Astrocyte of the cerebellum (primary cell): ENCODE measurements at regions not wholly inside any gene's neighbourhood (a gene's known extent, or its start where the extent isn't known, plus 50 kb on each side); places are given as distances from the start of the nearest gene placed in this dataset.
"Not testable (repeated sequence)": the region's sequence is repeated elsewhere in the genome, so short reads cannot be mapped to it uniquely, and the experiment has no call there.

ENCODE experiments used
- DNase-seq: peaks from one replicate; pipeline ENCODE4 v3.0.0-alpha.2; 2011; ENCODE audit warnings: low read depth
- H3K4me3 ChIP-seq: 2 replicates; pipeline ENCODE4 v1.5.1; 2011; ENCODE audit warnings: mild to moderate bottlenecking, low read depth, low read length, moderate library complexity
- in situ Hi-C: cut with HindIII; loops from 2 replicates; pipeline ENCODE4 v1.10.0; 2017; ENCODE audit warnings: low sequenced_read_pairs
- TF ChIP-seq, protein P1 (sequence below): IDR thresholded peaks from 2 replicates; pipeline ENCODE4 v1.5.1; 2012; ENCODE audit warnings: low read length, low read depth, moderate library complexity, mild to moderate bottlenecking; ENCODE audit errors: missing control alignments

DNA sequence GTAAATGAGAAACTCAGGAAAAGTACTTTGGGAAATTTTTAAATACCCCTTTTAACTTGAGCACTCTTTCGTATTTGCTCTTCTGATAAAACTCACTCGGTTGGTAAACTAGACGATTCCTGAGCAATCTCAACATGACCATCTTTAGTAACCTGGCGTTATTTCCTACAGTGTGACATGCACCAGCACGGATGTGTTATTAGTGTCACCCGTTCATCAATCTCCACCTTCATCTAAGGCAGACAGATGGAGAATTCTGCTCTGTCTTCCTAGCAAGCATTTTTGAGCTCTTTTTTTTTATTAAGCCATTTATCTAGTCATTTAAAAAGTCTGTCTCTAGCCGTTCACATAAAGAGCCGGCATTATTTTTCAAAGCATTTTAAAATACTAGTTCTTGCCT lies 155.2 kb downstream of the DISP1 start:
- TF ChIP-seq, protein P1, sequence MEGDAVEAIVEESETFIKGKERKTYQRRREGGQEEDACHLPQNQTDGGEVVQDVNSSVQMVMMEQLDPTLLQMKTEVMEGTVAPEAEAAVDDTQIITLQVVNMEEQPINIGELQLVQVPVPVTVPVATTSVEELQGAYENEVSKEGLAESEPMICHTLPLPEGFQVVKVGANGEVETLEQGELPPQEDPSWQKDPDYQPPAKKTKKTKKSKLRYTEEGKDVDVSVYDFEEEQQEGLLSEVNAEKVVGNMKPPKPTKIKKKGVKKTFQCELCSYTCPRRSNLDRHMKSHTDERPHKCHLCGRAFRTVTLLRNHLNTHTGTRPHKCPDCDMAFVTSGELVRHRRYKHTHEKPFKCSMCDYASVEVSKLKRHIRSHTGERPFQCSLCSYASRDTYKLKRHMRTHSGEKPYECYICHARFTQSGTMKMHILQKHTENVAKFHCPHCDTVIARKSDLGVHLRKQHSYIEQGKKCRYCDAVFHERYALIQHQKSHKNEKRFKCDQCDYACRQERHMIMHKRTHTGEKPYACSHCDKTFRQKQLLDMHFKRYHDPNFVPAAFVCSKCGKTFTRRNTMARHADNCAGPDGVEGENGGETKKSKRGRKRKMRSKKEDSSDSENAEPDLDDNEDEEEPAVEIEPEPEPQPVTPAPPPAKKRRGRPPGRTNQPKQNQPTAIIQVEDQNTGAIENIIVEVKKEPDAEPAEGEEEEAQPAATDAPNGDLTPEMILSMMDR: no peak
- no peak overlapping the region for H3K4me3 ChIP-seq
- in situ Hi-C loops: no loop called here
- no peak for DNase-seq

DNA sequence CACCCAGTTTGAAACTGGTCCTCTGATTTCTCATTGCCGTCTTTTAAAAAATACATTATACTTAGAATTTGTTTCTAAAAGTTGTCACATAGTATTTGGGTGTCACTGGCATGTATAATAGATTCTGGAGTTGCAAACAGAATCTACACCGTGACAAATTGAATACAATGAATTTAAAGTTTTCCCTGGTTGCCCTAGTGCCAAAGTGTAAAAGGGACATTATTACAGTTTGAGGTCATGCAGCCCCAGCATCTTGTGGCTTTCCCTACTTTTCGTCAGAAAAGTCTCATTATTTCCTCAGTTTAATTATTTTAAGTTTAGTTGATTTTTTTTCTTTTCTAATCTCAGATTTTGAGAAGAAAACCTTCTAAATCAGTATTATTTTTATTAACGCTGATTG lies 155.9 kb downstream of the DISP1 start:
- no peak overlapping the region for H3K4me3 ChIP-seq
- TF ChIP-seq, protein P1: no peak
- DNase-seq: no peak
- in situ Hi-C loops: no loop called here

DNA sequence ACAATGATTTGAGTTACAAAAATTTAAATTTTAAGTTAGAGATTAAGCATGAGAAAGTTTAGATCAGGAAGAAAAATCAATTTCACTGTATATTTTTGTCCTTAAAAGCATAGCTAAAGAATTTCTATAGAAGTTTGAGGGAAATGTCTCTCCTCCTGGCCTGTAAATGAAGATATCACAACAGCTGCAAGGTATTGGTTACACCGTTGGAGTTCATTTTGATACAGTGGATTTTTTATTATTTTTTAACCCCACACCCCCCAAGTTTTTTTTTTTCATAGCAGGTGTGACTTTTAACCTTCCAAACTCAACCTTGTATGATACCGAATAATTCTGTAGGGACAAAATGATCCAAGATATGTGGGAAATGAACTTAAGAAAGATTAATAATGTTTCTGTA lies 156.3 kb downstream of the DISP1 start:
- TF ChIP-seq, protein P1: no peak
- no peak overlapping the region for H3K4me3 ChIP-seq
- DNase-seq: no peak
- in situ Hi-C loops: no loop called here

DNA sequence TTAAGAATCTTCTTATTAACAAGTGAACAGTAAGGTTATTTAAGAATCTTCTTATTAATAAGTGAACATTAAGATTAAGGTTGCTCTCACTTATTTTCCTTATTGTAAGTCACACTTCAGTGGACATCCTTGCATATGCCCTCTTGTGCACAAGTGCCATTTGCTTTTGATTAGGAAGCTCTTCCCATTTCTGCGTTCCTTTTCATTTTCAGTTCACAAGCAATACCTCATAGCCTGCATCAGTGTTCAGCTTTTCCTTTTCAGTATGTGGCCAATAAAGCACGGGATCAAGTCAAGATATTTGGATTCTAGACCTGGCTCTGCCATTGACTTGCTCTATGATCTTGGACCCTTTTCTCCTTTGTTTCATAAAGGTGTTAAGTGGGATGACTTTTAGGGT lies 158.7 kb downstream of the DISP1 start:
- in situ Hi-C loops: no loop called here
- no peak overlapping the region for H3K4me3 ChIP-seq
- no peak for DNase-seq
- TF ChIP-seq, protein P1: no peak

DNA sequence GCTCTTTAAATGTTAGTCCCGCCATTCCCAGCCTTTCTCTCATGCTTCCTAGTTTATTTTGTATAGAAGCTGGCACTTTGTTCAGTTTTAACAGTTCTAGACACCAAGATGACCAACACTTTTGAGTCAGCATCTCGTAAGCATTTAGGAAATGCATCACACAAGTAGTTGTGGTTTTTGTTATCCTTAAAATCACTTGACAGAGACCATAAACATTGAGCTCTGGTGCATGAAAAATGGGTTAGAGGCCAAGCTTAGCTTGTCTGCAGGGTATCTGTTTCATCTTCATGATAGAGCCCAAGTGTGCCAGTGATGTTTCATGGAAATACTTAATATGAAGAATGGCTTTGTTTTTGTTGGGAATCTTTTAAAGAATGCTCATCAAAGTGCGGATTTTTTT lies 159.7 kb downstream of the DISP1 start:
- TF ChIP-seq, protein P1: no peak
- peak; percentile 70 for DNase-seq
- in situ Hi-C loops: no loop called here
- no peak overlapping the region for H3K4me3 ChIP-seq

DNA sequence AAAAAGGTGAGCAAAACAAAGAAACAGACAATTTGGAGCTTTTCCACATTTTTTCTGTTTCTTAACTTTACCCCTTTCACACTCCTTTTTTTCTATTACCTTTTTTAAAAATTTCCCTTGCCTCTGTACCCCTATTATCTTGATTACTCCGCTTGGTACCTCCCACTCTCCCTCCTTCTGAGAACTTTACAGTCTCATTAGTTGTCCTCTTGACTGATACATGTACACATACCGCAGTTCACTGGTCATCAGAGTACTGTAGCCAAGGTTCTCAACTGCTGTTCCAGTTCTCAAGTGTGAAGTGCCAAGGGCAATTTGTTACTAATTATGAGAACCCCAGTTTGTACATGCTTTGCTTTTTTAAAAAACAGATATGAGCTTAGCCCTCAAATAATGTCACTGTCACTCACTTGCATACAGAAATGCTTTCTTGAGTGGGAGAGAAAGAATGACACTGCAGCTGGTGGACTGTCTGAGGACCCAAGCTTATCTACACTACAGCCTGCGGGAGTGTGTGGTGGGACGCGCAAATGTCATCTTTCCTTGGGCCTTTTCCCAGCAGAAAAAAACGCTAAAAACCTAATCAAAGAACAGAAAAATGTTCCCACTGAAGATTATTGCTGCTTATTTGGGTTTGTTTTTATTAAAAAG lies 160.8 kb downstream of the DISP1 start:
- TF ChIP-seq, protein P1: no peak
- DNase-seq: no peak
- in situ Hi-C loops: no loop called here
- no peak overlapping the region for H3K4me3 ChIP-seq

DNA sequence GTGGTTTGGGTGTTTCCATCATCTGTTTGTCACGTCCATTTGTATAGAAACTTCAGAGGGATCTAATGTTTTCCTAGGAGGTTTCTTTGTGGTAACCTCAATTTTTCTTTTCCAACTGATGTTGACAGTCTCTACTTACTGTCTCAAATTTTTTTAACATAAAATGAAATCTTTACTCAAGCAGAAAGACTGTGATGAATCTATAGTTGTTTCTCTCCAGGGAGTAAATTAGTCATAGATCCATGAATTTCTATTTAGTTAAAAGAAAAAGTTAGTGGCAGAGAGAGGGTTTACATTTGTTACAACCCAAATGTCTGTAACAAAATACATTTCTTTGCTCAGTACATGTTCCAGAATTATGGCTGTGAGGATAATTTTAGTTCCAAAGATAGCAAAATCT lies 161.6 kb downstream of the DISP1 start:
- H3K4me3 ChIP-seq: no peak overlapping the region
- in situ Hi-C loops: no loop called here
- TF ChIP-seq, protein P1: no peak
- DNase-seq: no peak

DNA sequence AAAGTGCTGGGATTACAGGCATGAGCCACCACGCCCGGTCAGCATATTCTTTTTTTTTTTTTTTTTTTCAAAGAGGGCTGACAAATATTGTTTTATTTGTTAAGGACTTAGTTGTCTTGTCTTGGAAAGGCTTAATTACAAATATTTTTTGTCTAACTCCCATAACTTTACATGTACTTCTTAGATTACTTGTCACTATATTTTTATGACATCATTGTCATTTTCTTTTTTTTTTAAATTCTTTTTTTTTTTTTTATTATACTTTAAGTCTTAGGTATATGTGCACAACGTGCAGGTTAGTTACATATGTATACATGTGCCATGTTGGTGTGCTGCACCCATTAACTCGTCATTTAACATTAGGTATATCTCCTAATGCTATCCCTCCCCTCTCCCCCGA lies 162.5 kb downstream of the DISP1 start:
- in situ Hi-C loops, H3K4me3 ChIP-seq, DNase-seq: not testable (repeated sequence)
